Liver (tissue), 8 donors: ENCODE measurements at regions not wholly inside any gene's neighbourhood (a gene's known extent, or its start where the extent isn't known, plus 50 kb on each side); places are given as distances from the start of the nearest gene placed in this dataset.

Experiments used
- DNase-seq: peaks from one replicate; pipeline ENCODE4 v3.0.0-alpha.2; 2017; ENCODE audit warnings: low spot score
- H3K27ac ChIP-seq, 2 donors: one replicate each; pipeline ENCODE4 v1.7.0; 2013; ENCODE audit warnings: inconsistent platforms in 2 of 2, low read length in 2 of 2, control low read depth in 1 of 2, low read depth in 1 of 2, mild to moderate bottlenecking in 1 of 2
- H3K27me3 ChIP-seq, 4 donors: one replicate each; pipeline versions ENCODE4 v1.6.1 to v1.7.0; 2013; ENCODE audit warnings: low read length in 3 of 4, inconsistent platforms in 1 of 4, mild to moderate bottlenecking in 1 of 4, moderate library complexity in 1 of 4; ENCODE audit not compliant: control insufficient read depth in 4 of 4, insufficient read depth in 4 of 4
- H3K36me3 ChIP-seq, 4 donors: one replicate each; pipeline versions ENCODE4 v1.6.1 to v1.7.0; 2013; ENCODE audit warnings: low read length in 3 of 4, mild to moderate bottlenecking in 3 of 4, low read depth in 1 of 4, moderate library complexity in 1 of 4; ENCODE audit not compliant: control insufficient read depth in 4 of 4, insufficient read depth in 3 of 4
- H3K4me1 ChIP-seq, 4 donors: one replicate each; pipeline versions ENCODE4 v1.6.1 to v1.7.0; 2013; ENCODE audit warnings: low read length in 3 of 4, mild to moderate bottlenecking in 3 of 4, moderate library complexity in 1 of 4; ENCODE audit not compliant: control insufficient read depth in 4 of 4, insufficient read depth in 4 of 4
- H3K4me3 ChIP-seq, 3 donors: one replicate each; pipeline versions ENCODE4 v1.6.1 to v1.7.0; 2013; ENCODE audit warnings: low read length in 3 of 3, control low read depth in 1 of 3, low read depth in 1 of 3, mild to moderate bottlenecking in 1 of 3
- H3K9ac ChIP-seq, 2 donors: one replicate each; pipeline ENCODE4 v1.7.0; 2013; ENCODE audit warnings: low read length in 2 of 2, mild to moderate bottlenecking in 2 of 2, moderate library complexity in 2 of 2, control low read depth in 1 of 2, low read depth in 1 of 2
- H3K9me3 ChIP-seq, 4 donors: one replicate each; pipeline versions ENCODE4 v1.6.1 to v1.7.0; 2013; ENCODE audit warnings: low read length in 3 of 4; ENCODE audit not compliant: control insufficient read depth in 4 of 4
- ATF3 ChIP-seq: IDR thresholded peaks from 2 replicates; pipeline ENCODE4 v1.6.1; 2016; ENCODE audit warnings: antibody characterized with exemption
- CTCF ChIP-seq: fragments of 150-350 bp; IDR thresholded peaks from 2 replicates; pipeline ENCODE4 v1.5.1; 2017; ENCODE audit warnings: improper control_type of control experiment, low read depth, low read length; ENCODE audit not compliant: missing input control
- EGR1 ChIP-seq, 2 donors: IDR thresholded peaks; 2 replicates each; pipeline ENCODE4 v1.6.1; 2016 to 2018; ENCODE audit warnings: antibody characterized with exemption in 2 of 2, low read depth in 2 of 2
- FOXA1 ChIP-seq: IDR thresholded peaks from 2 replicates; pipeline ENCODE4 v1.6.1; 2016; ENCODE audit warnings: antibody characterized with exemption
- FOXA2 ChIP-seq: IDR thresholded peaks from 2 replicates; pipeline ENCODE4 v1.6.1; 2016; ENCODE audit warnings: antibody characterized with exemption
- GABPA ChIP-seq, 2 donors: IDR thresholded peaks in 1 of 2; conservative IDR thresholded peaks in 1 of 2; 2 replicates each; pipeline ENCODE4 v1.6.1; 2016; ENCODE audit warnings: antibody characterized with exemption in 2 of 2, mild to moderate bottlenecking in 1 of 2, moderate library complexity in 1 of 2
- HNF4A ChIP-seq, 2 donors: conservative IDR thresholded peaks; 2 replicates each; pipeline ENCODE4 v1.6.1; 2016; ENCODE audit warnings: antibody characterized with exemption in 2 of 2, mild to moderate bottlenecking in 2 of 2
- HNF4G ChIP-seq: IDR thresholded peaks from 2 replicates; pipeline ENCODE4 v1.6.1; 2016; ENCODE audit warnings: antibody characterized with exemption
- JUND ChIP-seq, 2 donors: IDR thresholded peaks; 2 replicates each; pipeline ENCODE4 v1.6.1; 2016; ENCODE audit warnings: antibody characterized with exemption in 2 of 2
- MAX ChIP-seq: IDR thresholded peaks from 2 replicates; pipeline ENCODE4 v1.6.1; 2016; ENCODE audit warnings: antibody characterized with exemption
- NR2F2 ChIP-seq: IDR thresholded peaks from 2 replicates; pipeline ENCODE4 v1.6.1; 2016; ENCODE audit warnings: antibody characterized with exemption
- RAD21 ChIP-seq, 2 donors: IDR thresholded peaks; 2 replicates each; pipeline ENCODE4 v1.6.1; 2016; ENCODE audit warnings: antibody characterized with exemption in 2 of 2, mild to moderate bottlenecking in 2 of 2
- REST ChIP-seq: IDR thresholded peaks from 2 replicates; pipeline ENCODE4 v1.6.1; 2016; ENCODE audit warnings: antibody characterized with exemption, mild to moderate bottlenecking
- RXRA ChIP-seq, 2 donors: IDR thresholded peaks; 2 replicates each; pipeline ENCODE4 v1.6.1; 2017 to 2018; ENCODE audit warnings: antibody characterized with exemption in 2 of 2, mild to moderate bottlenecking in 1 of 2
- SP1 ChIP-seq: IDR thresholded peaks from 2 replicates; pipeline ENCODE4 v1.6.1; 2018; ENCODE audit warnings: antibody characterized with exemption, mild to moderate bottlenecking
- TAF1 ChIP-seq: conservative IDR thresholded peaks from 2 replicates; pipeline ENCODE4 v1.6.1; 2016; ENCODE audit warnings: antibody characterized with exemption, mild to moderate bottlenecking
- YY1 ChIP-seq: IDR thresholded peaks from 2 replicates; pipeline ENCODE4 v1.6.1; 2016; ENCODE audit warnings: antibody characterized with exemption, mild to moderate bottlenecking
- ZBTB33 ChIP-seq: IDR thresholded peaks from 2 replicates; pipeline ENCODE4 v1.6.1; 2016; ENCODE audit warnings: antibody characterized with exemption
- WGBS: extraction: QIAGEN DNeasy Blood & Tissue Kit; methylation state at CpG from one replicate; pipeline ENCODE4 v1.1.7; 2013; 5-methylcytosine and 5-hydroxymethylcytosine counted together
- donor health status: healthy.
- donor health status: healthy.
- donor health status: healthy.
- donor health status: healthy.
- donor health status: healthy.

GRCh38 chr7:21276471-21277035 lies 151.3 kb upstream of the SP4 start:
- H3K27ac ChIP-seq: no peak overlapping the region
- no peak for DNase-seq
- H3K4me1 ChIP-seq: no peaks in the 10 kb centered on the region
- H3K36me3 ChIP-seq: no peaks in the 10 kb centered on the region
- H3K4me3 ChIP-seq: no peak overlapping the region
- no peaks in the 10 kb centered on the region for H3K9me3 ChIP-seq
- 68% methylated on average over 5 of the region's 5 CpGs for WGBS
- TF ChIP-seq YY1 (no peak), RXRA (IDR thresholded peaks at IDR 0.05) (no peak), REST (no peak), NR2F2 (no peak), FOXA1 (no peak), GABPA (IDR thresholded peaks at IDR 0.05 in 1 of 2, conservative IDR thresholded peaks at IDR 0.05 in 1 of 2) (no peak), TAF1 (no peak), RAD21 (IDR thresholded peaks at IDR 0.05) (no peak), SP1 (no peak), ATF3 (no peak), HNF4G (no peak), ZBTB33 (no peak), MAX (no peak), EGR1 (IDR thresholded peaks at IDR 0.05; ENCODE audit: low read depth in 2 of 2) (no peak), FOXA2 (no peak), HNF4A (conservative IDR thresholded peaks at IDR 0.05) (no peak), JUND (IDR thresholded peaks at IDR 0.05) (no peak), CTCF (no peak)
- H3K9ac ChIP-seq: no peak overlapping the region
- no peaks in the 10 kb centered on the region for H3K27me3 ChIP-seq
